IPS DF 4.7 (cell line): ENCODE measurements at regions not wholly inside any gene's neighbourhood (a gene's known extent, or its start where the extent isn't known, plus 50 kb on each side); places are given as distances from the start of the nearest gene placed in this dataset.

Experiments used
- DNase-seq: peaks from one replicate; pipeline ENCODE4 v3.0.0-alpha.2; 2013; ENCODE audit warnings: low spot score; ENCODE audit errors: extremely low read depth

DNA sequence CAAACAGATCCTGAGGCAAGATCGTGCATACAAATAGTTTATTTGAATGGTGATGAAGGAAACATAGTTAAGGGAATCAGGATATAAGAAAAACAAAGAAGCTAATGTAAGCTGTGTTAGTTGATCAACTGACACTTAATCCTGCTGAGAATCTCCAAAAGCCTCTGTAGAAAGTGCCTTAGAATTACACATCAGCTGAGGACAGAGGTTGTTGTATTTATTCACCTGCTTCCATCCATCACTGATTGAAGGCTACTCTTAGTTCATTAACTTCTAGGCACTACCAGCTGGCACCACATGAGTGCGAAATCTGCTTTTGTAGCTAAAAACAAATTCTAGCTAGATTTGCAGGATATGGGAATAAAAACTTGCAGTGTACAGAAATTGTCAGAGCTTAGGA, 1082.0 kb upstream of the CNTN5 start:
- peak; percentile 16 for DNase-seq

DNA sequence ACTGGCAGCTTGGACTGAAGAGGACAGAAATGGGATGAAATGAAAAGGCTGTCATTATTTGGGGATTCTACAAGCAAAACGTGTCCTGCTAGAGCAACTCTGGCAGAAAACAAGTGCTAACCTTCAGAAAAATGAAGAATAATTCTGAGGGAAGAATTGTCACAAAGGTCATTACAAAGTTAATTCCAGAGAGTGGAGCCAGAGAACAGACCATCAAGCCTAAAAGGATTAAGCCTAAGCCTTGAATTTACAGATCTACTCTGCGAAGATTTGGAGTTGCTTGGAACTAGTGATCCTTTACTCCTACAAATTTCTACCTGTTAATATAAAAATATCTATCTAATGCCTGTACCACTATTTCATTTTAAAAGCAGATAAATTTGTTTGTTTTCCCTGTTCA, 1077.3 kb upstream of the CNTN5 start:
- no peak for DNase-seq

DNA sequence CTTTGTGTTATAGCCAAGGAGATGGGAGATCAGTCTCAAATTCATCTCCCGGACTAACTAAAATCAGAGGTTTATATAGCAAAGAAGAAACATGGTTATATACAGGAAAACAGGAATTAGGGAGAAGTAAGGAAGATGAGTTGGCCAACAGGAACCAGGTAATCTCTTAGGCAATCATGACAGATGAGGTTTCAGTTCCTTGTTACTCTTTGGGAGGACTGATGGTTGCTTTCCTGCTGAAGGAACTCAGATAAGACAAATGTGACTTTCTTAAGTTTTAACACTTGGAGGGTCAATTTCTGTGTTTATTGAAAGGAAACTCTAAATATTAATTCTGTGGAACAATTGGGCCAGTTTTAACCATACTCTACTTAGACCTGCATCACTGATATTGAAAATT, 1072.0 kb upstream of the CNTN5 start:
- DNase-seq, result no peak

DNA sequence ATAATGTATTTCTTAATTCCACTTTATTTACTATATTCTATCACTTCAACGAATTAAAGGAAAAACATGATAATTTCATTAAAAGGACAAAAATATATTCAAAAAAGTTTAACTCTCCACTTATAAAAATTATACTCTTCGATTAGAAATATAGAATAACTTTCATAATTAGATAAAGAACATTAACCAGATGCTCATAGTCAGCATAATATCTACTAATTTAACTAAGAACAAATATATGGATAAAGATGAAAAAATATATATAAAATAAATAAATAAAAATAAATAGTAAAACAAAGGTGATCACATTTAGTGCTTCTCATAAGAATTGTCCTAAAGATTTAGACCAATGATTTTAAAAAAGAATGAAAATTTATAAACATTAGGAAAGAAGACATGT, 1065.2 kb upstream of the CNTN5 start:
- DNase-seq, result no peak

DNA sequence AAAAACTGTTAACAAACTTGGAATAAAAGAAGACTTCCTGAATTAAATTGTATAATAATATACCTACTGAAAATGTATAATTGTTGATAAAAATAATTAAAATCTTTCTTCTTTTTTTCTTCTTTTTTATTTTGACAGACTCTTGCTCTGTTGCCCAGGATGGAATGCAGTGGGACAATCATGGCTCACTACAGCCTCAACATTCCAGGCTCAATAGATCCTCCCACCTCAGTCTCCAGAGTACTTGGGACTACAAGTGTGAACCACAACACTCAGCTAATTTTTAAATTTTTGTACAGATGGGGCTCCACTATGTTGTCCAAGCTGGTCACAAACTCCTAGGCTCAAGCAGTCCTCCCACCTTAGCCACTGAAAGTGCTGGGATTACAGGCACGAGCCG, 1063.8 kb upstream of the CNTN5 start:
- DNase-seq, result no peak

DNA sequence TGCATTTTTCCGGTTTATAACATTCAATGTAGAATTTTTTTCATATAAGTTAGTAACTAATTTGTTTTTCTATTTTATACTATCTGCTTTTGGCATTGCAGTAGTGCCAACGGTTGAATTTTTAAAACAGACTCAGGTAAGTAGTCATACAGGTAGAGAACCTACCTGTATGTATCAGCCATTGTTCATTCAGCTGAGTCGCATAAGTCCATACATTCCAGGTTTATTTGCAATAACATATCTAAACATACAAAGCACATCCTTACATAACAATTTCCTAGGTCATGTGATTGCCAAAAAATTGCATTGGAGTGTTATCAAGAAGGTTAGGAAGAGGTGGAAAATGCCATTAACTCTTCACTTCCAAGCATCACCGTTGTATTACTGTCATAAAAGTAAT, 1059.3 kb upstream of the CNTN5 start:
- no peak for DNase-seq

DNA sequence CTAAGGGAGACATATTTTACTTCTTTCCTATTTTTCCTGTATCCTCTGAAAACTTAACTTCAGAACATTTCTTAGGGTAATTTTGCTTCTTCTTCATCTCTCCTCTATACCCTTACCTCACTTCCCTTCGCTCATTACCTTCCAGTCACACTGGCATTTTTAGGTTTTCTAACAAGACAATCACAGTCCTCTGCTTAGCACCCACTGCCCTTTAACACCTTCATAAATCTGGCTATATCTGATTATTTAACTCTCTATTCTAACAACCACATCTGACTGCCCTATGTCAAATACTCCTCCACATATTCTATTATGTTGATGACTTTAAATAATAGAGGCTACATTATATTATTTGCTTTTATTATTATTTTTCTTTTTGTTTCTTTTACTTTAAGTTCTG, 1058.0 kb upstream of the CNTN5 start:
- no peak for DNase-seq

DNA sequence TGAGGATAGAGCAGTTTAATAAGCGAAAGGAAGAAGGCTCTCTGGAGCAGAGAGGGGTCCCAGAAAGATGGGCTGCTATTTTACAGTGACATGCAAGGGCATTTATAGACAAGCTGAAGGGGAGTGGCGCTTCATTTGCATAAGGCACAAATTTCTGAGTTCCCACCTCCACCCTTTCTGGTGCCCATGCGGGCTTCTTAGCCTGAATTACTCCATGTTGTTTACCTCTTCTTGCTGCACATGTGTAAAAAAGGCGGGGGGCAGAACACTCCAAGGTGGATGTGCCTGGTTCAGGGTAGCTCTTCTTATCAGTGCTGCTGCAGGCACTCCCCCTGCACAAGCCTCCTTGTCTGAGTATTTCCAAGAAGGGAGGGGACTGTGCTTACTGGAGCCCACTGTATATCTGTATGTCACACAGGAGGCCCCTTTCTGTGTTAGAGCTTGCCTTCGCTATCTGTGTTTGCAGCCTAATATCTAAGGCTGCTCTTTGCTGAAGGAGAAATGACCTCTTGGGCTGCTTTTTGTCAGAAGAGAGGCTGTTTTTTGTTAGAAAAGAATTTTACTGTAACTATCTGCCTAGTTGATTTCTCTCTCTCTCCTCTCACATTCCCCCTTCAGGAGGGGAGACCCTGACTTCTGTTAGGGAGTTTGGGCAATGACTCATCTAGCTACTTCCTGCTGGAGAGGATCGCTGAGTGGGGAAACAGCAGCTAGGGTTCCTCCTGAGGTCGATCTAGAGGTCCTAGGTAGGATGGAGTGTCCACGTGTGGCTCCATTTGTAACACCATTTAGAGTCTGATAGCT, 1057.0 kb upstream of the CNTN5 start:
- DNase-seq, result no peak

DNA sequence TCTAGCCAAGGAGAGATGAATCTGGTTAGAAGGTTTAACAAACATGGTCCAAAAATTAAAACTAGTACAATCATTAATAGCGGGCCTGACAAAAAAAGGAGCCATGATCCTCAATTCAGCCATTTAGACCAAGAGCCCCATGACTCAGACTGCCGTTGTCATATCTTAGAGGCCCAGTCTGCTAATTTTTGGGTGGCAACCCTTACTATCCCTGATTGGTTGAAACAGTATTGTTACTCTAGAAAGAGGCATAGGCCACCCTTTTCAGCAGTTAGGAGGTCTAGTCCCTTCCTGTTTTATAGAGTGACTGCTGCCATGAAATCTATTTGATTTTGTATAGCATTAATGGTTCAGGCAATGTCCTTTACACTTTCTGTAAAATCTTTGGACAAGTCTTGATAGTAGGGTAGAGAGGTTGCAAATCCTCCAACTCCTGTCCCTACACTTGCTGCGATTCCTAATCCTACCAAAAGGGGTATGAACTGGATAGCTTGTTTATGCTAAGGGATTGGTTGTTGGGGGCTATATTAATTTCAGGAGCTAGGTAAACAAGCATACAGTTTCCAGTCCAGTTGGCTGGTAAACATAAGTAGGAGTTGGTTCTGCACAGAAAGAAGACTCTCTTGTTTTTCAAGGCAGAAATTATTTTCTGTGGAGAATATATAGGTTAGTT, 1056.3 kb upstream of the CNTN5 start:
- DNase-seq, result no peak

DNA sequence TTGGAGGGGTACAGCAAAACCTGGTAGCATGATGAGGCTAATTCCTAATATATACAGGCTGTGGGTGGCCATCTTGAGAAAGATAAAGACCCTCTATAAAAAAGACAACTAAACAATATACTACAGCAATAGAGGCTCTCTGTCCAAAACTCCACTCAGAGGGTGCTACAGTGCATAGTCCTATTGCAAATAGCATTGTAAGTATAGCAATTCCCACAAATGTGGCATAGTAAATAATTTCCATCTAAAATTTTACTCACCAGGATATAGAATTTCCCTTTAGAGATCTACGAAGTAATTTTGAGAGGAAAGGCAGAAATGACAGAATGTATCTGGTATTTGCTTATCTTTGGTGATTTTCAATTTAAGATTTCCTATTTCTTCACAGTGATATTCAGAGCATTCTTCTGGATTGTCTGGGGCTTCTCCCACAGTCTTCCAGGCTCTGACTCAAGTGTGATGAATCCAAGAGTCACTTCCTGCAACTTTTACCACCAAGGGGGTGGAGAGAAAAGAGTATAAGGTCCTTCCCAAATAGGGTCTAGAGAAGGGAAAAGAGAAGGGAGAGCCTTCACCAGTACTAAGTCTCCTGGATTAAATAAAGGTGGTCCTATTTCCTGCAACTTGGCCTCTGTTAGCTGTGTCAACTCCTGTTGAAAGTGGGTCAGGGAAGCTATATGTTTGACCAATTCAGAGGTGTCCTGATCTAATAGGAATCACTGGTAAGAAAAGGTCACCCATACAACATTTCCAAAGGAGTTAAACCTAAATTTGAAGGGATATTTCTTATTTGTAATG, 1054.7 kb upstream of the CNTN5 start:
- DNase-seq, result no peak

DNA sequence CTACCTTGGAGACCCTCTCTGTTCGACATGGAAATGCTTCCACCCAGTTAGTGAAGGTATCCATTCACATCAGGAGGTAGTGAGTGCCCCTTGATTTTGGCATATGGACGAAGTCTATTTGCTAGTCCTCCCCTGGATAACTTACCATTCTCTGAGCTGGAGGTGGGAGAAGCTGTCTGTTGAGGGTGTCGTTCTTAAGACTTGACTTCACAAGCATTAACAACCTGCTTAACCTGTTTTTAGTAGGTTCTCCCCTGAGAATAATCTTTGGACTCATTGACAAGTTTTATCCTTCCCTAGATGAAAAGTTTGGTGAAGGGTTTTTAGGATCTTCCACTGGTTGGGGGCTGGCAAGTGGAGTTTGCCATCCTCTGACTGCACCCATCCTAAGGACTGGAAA, 1053.8 kb upstream of the CNTN5 start:
- no peak for DNase-seq

DNA sequence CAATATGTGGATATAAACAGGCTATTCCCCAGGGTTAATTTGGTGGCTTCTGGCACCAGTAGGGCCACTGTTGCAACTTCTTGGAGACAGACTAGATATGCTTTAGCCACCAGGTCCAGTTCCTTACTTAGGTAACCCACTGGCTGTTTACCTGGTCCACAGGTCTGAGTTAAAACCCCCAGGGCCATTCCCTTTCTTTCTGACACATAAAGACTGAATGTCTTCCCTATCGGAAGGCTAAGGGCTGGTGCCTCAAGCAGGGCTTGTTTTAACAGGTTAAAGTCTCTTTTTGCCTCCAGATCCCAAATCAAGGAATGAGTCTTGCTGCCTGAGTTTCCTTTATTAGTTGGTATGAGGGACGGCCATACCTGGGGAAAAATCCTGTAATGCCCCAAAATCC, 1052.7 kb upstream of the CNTN5 start:
- DNase-seq, result no peak

DNA sequence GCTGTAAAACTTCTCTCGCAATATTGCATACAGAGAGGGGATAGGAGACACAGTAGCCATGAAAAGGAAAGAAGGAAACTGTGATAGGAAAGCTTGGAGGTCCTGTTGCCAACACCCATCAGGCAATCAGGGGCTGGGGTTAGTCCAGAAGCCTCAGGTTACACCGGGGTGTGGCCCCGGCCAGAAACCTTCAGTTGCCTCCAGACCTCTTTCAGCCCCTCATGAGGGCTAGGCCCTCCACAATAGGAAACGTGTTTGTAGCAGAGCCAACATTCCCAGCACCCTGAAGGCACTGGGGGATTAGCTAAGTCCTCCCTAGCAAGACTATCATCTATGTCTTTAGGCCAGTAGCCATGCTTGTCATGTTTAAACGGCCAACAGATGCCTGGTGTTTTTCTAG, 1048.0 kb upstream of the CNTN5 start:
- DNase-seq, result no peak

DNA sequence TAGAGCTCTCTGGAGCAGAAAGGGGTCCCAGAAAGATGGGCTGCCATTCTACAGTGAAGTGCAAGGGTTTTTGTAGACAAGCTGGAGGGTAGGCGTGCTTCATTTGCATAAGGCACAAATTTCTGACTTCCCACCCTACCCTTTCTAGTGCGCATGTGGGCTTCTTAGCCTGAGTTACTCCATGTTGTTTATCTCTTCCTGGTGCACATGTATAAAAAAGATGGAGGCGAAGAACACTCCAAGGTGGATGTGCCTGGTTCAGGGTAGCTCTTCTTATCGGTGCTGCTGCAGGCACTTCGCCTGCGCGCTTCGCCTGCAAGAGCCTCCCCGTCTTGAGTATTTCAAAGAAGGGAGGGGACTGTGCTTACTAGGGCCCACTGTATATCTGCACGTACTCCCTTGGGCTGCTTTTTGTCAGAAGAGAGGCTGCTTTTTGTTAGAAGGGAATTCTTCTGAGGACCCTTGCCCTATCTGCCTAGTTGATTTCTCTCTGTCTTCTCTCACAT, 1047.3 kb upstream of the CNTN5 start:
- no peak for DNase-seq

DNA sequence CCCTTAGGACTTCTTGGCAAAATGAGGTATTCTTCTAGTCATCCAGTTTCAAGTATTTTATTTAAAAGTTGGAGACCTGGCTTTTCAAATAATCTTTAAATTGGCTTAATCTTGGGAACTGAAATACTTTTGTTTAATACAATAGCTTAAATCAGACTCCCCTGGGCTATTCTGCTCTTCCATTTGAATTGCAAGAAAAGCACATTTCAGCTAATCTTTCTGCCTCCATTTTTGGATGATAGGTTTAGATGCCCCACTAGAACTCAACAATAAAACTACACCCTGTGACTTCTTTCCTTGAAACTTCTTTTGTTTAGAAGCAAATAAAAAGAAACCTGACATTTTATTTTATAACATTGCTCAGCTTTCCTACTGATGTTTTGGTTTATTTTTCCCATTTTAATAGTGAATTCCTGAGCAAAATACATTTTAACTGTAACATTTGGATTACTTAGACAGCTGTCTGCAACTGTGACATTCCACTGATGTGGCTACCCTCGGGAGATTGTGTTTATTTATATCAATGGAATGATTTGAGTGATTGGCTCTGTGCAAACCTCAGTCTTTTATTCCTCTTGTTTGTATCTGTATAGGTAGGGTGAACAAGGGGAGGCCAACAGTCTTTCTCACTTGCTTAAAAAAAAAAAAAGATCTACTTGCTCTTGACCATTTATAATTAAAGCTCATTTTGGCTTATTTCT, 1045.8 kb upstream of the CNTN5 start:
- no peak for DNase-seq

DNA sequence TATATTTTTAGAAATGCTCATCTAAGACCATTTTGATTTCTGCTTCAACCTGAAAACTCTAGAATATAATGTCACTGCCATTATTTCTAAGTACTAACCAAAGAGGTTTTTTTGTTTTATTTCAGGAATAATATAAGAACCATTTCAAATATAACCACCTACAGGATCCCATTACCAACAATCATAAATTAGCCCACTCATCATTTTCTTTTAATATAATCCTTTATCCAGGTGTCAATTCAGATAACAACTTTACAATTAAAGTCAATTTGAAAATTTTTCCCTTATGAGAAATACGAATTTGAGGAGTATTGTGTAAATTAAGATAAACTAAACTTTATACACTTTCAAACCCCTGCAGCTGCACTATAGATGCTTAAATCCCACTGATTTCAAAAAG, 1043.0 kb upstream of the CNTN5 start:
- DNase-seq, result no peak

DNA sequence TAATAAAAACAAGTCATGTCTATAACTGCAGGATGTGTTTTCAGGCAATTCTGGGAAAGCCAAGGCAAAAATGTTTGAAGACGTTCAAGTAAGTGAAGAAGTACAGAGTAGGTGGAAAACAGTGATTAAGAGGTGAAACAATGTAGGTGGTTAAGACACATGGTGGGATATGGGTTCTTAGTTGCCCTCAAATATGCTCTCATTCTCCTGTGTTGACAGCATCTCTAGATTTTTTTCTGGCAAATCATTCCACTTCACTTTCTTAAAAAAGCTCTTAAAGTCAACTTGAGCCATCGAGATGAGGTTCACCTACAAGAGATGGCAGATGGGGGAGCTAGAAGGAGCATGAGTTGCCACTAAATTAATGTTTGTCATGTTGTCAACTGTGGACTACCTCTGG, 1041.0 kb upstream of the CNTN5 start:
- DNase-seq, result no peak

DNA sequence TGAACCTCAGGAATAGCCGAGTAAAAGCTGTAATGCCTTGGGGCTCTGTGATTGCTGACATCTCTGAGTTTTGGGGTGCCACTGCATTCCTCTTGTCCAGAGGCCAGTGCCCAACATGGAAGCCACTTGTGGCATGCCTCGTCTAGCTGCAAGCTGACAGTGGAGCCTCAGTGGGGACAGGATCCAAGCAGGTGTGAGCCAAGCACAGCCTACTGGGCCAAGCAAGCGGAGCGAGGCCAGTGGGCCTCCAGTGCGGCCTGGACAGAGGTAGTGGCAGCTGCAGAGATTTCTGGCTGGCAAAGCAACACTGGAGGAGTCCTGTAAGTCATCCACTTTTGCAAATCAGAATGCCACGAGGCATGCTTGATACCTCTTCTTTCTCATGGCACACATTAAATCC, 1038.2 kb upstream of the CNTN5 start:
- no peak for DNase-seq

DNA sequence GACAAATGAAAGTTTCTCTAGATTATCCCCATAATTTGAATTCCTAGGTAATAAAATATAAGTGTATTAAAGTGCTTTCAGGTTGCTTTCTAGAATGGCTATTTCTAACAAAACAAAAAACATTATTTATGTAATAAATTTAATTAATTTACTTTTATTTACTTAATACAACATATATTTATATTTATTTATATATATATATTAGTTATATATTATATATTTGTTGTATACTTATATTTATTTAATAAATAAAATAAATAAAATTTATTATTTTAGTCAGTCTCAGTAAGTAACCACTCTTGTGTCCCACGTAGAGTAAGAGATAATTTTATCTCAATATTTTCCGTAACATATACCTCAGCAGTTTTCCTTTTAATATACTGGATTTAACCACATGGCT, 1031.6 kb upstream of the CNTN5 start:
- DNase-seq, result no peak

DNA sequence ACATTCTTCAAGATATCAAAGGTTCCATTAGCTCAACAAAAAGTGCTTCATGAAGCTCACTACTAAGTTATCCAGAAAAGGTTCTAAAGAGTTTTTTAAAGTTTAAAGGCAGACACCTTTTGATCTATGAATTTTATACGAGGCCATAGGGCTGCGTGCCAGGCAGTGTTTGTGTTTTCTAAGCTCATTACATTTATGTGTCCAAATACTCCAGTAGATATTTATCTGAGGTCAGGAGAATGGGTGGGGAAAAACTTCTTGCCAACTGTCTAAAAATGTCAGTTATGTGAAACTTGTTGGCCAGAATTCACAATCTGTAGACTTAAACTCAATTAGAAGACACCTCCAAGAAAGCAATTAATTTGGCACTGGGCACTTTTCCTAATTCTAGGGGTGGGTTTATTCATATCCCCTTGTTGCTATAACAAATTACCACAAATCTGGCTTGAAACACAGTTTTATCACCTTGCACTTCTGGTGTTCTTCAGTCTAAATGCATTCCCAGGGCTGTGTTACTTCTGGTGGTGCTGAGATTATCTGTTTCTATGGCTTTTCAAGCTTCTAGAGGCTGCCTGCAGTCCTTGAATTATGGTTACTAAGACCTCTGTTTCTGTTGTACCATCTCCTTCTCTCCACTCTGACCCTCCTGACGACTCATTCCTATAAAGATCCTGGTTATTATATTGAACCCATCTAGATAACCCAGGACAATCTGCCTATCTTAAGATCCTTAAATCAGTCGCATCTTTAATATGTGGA, 1030.4 kb upstream of the CNTN5 start:
- DNase-seq, result no peak

DNA sequence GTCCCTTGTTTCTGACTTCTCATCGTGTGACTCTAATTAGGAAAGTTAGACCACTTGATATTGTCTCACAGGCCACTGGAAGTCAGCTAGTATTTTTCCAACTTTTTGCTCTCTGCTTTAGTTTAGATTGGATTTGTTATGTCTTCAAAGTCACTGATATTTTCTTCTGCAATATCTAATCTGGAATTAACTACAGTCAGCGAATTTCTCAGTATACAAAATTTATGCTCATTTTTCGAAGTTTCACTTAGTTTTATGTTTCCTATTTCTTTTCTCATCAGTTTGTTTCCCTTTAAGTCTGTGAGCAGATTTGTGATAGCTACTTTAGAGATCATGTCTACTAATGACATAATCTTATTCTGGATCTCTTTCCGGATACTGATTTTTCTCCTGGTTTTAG, 1027.2 kb upstream of the CNTN5 start:
- DNase-seq, result no peak
